Activated T-cell treated with anti-CD3 and anti-CD28 coated beads for 24 hours (primary cell): ENCODE measurements at regions not wholly inside any gene's neighbourhood (a gene's known extent, or its start where the extent isn't known, plus 50 kb on each side); places are given as distances from the start of the nearest gene placed in this dataset.

Source experiments
- DNase-seq: peaks from one replicate; pipeline ENCODE4 v3.0.0-alpha.2; 2020; ENCODE audit warnings: low read depth

GRCh38 chr9:129381481-129381957 is 203.5 kb upstream of the IER5L start:
- DNase-seq, result no peak

- no peak for DNase-seq
Measured at GRCh38 chr9:129380961-129381401, 202.9 kb upstream of the IER5L start.

- DNase-seq, result no peak
Measured at GRCh38 chr9:129379886-129380285, 201.8 kb upstream of the IER5L start.

GRCh38 chr9:129379181-129379836 is 201.2 kb upstream of the IER5L start:
- DNase-seq, result no peak

GRCh38 chr9:129377931-129378661 is 200.0 kb upstream of the IER5L start:
- DNase-seq, result no peak

- no peak for DNase-seq
Measured at GRCh38 chr9:129377181-129377580, 199.1 kb upstream of the IER5L start.

GRCh38 chr9:129375845-129376244 is 197.8 kb upstream of the IER5L start:
- DNase-seq, result no peak

- no peak for DNase-seq
Measured at GRCh38 chr9:129374651-129375050, 196.6 kb upstream of the IER5L start.

GRCh38 chr9:129374231-129374630 is 196.2 kb upstream of the IER5L start:
- no peak for DNase-seq

GRCh38 chr9:129373361-129373760 is 195.3 kb upstream of the IER5L start:
- no peak for DNase-seq

- DNase-seq, result no peak
Measured at GRCh38 chr9:129370770-129371169, 192.7 kb upstream of the IER5L start.

GRCh38 chr9:129368444-129368978 is 190.4 kb upstream of the IER5L start:
- DNase-seq, result no peak

- no peak for DNase-seq
Measured at GRCh38 chr9:129367287-129367686, 189.2 kb upstream of the IER5L start.

- no peak for DNase-seq
Measured at GRCh38 chr9:129365196-129365595, 187.1 kb upstream of the IER5L start.

- DNase-seq, result no peak
Measured at GRCh38 chr9:129363216-129363873, 185.3 kb upstream of the IER5L start.

- DNase-seq, result no peak
Measured at GRCh38 chr9:129362287-129363000, 184.4 kb upstream of the IER5L start.

- DNase-seq, result no peak
Measured at GRCh38 chr9:129361196-129361595, 183.1 kb upstream of the IER5L start.

- no peak for DNase-seq
Measured at GRCh38 chr9:129359916-129360536, 182.0 kb upstream of the IER5L start.

GRCh38 chr9:129359162-129359811 is 181.2 kb upstream of the IER5L start:
- DNase-seq, result no peak

GRCh38 chr9:129358621-129359154 is 180.6 kb upstream of the IER5L start:
- no peak for DNase-seq

- DNase-seq, result no peak
Measured at GRCh38 chr9:129357773-129358245, 179.7 kb upstream of the IER5L start.
